PC-9 (cell line): ENCODE measurements at regions not wholly inside any gene's neighbourhood (a gene's known extent, or its start where the extent isn't known, plus 50 kb on each side); places are given as distances from the start of the nearest gene placed in this dataset.
"Not testable (repeated sequence)": the region's sequence is repeated elsewhere in the genome, so short reads cannot be mapped to it uniquely, and the experiment has no call there.

Experiments used
- EZH2 ChIP-seq: fragments of 200-600 bp; sonication (generic); IDR thresholded peaks from 2 replicates; pipeline ENCODE4 v1.8.0; 2017; ENCODE audit warnings: antibody characterized with exemption, low read depth
- TF ChIP-seq, protein P1 (sequence below): fragments of 200-600 bp; sonication (generic); conservative IDR thresholded peaks from 2 replicates; pipeline ENCODE4 v1.6.1; 2017; ENCODE audit warnings: mixed run types, antibody characterized with exemption, mild to moderate bottlenecking, moderate library complexity

DNA sequence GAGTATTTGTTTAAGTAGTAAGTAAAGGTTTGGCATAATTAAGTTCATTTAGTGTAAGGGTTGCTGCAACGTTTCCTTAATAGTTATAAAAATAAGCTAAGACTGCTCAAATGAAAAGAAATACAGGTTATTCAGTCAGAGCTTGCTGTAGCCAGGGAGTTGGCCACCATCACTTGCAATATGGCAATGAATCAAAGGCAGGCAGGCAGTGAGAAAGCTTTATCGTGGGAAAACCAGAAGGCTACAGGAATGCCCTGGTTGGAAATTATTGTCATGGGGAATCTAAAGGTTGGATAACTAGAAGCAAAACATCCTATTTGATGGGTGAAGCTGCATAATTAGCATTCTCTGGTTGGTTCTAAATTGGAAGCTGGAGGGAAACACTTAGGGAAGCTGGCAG lies 1286.4 kb upstream of the CDH18 start:
- TF ChIP-seq, protein P1, sequence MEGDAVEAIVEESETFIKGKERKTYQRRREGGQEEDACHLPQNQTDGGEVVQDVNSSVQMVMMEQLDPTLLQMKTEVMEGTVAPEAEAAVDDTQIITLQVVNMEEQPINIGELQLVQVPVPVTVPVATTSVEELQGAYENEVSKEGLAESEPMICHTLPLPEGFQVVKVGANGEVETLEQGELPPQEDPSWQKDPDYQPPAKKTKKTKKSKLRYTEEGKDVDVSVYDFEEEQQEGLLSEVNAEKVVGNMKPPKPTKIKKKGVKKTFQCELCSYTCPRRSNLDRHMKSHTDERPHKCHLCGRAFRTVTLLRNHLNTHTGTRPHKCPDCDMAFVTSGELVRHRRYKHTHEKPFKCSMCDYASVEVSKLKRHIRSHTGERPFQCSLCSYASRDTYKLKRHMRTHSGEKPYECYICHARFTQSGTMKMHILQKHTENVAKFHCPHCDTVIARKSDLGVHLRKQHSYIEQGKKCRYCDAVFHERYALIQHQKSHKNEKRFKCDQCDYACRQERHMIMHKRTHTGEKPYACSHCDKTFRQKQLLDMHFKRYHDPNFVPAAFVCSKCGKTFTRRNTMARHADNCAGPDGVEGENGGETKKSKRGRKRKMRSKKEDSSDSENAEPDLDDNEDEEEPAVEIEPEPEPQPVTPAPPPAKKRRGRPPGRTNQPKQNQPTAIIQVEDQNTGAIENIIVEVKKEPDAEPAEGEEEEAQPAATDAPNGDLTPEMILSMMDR: not testable (repeated sequence)
- not testable (repeated sequence) for TF ChIP-seq EZH2
